ENCODE measurements at regions not wholly inside any gene's neighbourhood (a gene's known extent, or its start where the extent isn't known, plus 50 kb on each side); places are given as distances from the start of the nearest gene placed in this dataset.

GRCh38 chr15:39059917-39060316 is 495.3 kb upstream of the RASGRP1 start:
- no peaks in the 10 kb centered on the region for H3K36me3 ChIP-seq (replicated peaks in 1 of 2; ENCODE audit: control insufficient read depth in 2 of 2, insufficient read depth in 2 of 2, low read length in 2 of 2)
- no CpG with 5 or more reads among the region's 4 CpGs for WGBS, 2 donors (ENCODE audit: extremely low coverage in 2 of 2, insufficient read length in 2 of 2, insufficient replicate concordance in 1 of 2)
- H4K91ac ChIP-seq (ENCODE audit: low read depth, low read length, poor library complexity): no peak overlapping the region
- no peaks in the 10 kb centered on the region for H3K4me1 ChIP-seq (ENCODE audit: control insufficient read depth in 2 of 2, insufficient read depth in 1 of 2, low read depth in 1 of 2, low read length in 2 of 2)
- no peak overlapping the region for H3K14ac ChIP-seq (ENCODE audit: low read length)
- H2BK12ac ChIP-seq (ENCODE audit: low read length): no peak overlapping the region
- no peak overlapping the region for H3K9ac ChIP-seq (ENCODE audit: low read depth, low read length, poor library complexity)
- H2AK5ac ChIP-seq (ENCODE audit: low read depth, low read length): no peak overlapping the region
- no peak overlapping the region for H3K4me2 ChIP-seq (ENCODE audit: insufficient read depth, low read length, poor library complexity, severe bottlenecking)
- no peaks in the 10 kb centered on the region for H3K27me3 ChIP-seq (ENCODE audit: control insufficient read depth in 3 of 3, insufficient read depth in 3 of 3, low read depth in 1 of 3, low read length in 3 of 3)
- H4K8ac ChIP-seq (ENCODE audit: low read depth, low read length): no peak overlapping the region
- DNase-seq (ENCODE audit: low spot score): no peak
- H3K18ac ChIP-seq (ENCODE audit: low read length): no peak overlapping the region
- no peak overlapping the region for H2AFZ ChIP-seq (ENCODE audit: low read length)
- no peaks in the 10 kb centered on the region for H3K79me1 ChIP-seq (ENCODE audit: low read depth, low read length)
- H3K9me3 ChIP-seq (replicated peaks in 1 of 2; ENCODE audit: control insufficient read depth in 2 of 2, insufficient read depth in 1 of 2, low read depth in 1 of 2, low read length in 2 of 2): no peaks in the 10 kb centered on the region
- H3K4me3 ChIP-seq (ENCODE audit: low read length in 2 of 2): no peak overlapping the region
- H3K23ac ChIP-seq (ENCODE audit: low read depth, low read length, poor library complexity): no peak overlapping the region
- H3K27ac ChIP-seq (replicated peaks; ENCODE audit: low read length): no peak overlapping the region
- no peak overlapping the region for H2BK5ac ChIP-seq (ENCODE audit: low read length)
- H3K4ac ChIP-seq (ENCODE audit: low read length): no peak overlapping the region
- H2BK15ac ChIP-seq (ENCODE audit: low read length): no peak overlapping the region
- H2BK120ac ChIP-seq (ENCODE audit: low read depth, low read length): no peak overlapping the region

GRCh38 chr15:39061952-39062464 is 497.4 kb upstream of the RASGRP1 start:
- Histone ChIP-seq H3K14ac (ENCODE audit: low read length) (no peak overlapping the region), H3K79me1 (ENCODE audit: low read depth, low read length) (no peaks in the 10 kb centered on the region), H2AFZ (ENCODE audit: low read length) (no peak overlapping the region), H2BK5ac (ENCODE audit: low read length) (no peak overlapping the region), H3K23ac (ENCODE audit: low read depth, low read length, poor library complexity) (no peak overlapping the region), H4K91ac (ENCODE audit: low read depth, low read length, poor library complexity) (no peak overlapping the region), H2AK5ac (ENCODE audit: low read depth, low read length) (no peak overlapping the region), H2BK120ac (ENCODE audit: low read depth, low read length) (no peak overlapping the region), H2BK15ac (ENCODE audit: low read length) (no peak overlapping the region), H3K9me3 (replicated peaks in 1 of 2; ENCODE audit: control insufficient read depth in 2 of 2, insufficient read depth in 1 of 2, low read depth in 1 of 2, low read length in 2 of 2) (no peaks in the 10 kb centered on the region), H3K27ac (replicated peaks; ENCODE audit: low read length) (no peak overlapping the region), H3K4me2 (ENCODE audit: insufficient read depth, low read length, poor library complexity, severe bottlenecking) (no peak overlapping the region), H3K4me1 (ENCODE audit: control insufficient read depth in 2 of 2, insufficient read depth in 1 of 2, low read depth in 1 of 2, low read length in 2 of 2) (no peaks in the 10 kb centered on the region), H3K18ac (ENCODE audit: low read length) (no peak overlapping the region), H3K36me3 (replicated peaks in 1 of 2; ENCODE audit: control insufficient read depth in 2 of 2, insufficient read depth in 2 of 2, low read length in 2 of 2) (no peaks in the 10 kb centered on the region), H4K8ac (ENCODE audit: low read depth, low read length) (no peak overlapping the region), H3K4ac (ENCODE audit: low read length) (no peak overlapping the region), H2BK12ac (ENCODE audit: low read length) (no peak overlapping the region), H3K27me3 (ENCODE audit: control insufficient read depth in 3 of 3, insufficient read depth in 3 of 3, low read depth in 1 of 3, low read length in 3 of 3) (no peaks in the 10 kb centered on the region), H3K9ac (ENCODE audit: low read depth, low read length, poor library complexity) (no peak overlapping the region), H3K4me3 (ENCODE audit: low read length in 2 of 2) (no peak overlapping the region)
- no CpG with 5 or more reads among the region's 6 CpGs for WGBS, 2 donors (ENCODE audit: extremely low coverage in 2 of 2, insufficient read length in 2 of 2, insufficient replicate concordance in 1 of 2)
- no peak for DNase-seq (ENCODE audit: low spot score)

DNA sequence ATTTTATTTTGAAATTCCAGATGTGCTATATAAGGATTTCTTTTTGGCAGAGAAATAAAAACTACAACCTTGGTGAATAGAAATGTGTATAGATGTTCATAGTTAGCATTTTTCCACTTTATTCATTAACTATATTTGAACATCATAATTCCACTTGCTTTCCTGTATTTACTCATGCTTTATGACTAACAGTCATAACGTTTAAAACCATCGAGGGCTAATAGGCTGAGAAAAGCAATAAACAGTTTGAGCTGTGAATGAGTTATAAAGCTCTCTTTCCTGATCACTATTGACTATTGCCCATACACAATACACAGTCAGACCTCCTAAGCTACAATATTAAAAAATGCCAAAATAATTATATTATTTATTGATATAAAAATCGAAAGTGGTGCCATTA is 502.1 kb upstream of the RASGRP1 start:
- Histone ChIP-seq H2AFZ (ENCODE audit: low read length) (no peak overlapping the region), H4K91ac (ENCODE audit: low read depth, low read length, poor library complexity) (no peak overlapping the region), H3K4me1 (ENCODE audit: control insufficient read depth in 2 of 2, insufficient read depth in 1 of 2, low read depth in 1 of 2, low read length in 2 of 2) (no peaks in the 10 kb centered on the region), H2AK5ac (ENCODE audit: low read depth, low read length) (no peak overlapping the region), H3K36me3 (replicated peaks in 1 of 2; ENCODE audit: control insufficient read depth in 2 of 2, insufficient read depth in 2 of 2, low read length in 2 of 2) (no peaks in the 10 kb centered on the region), H2BK120ac (ENCODE audit: low read depth, low read length) (no peak overlapping the region), H3K23ac (ENCODE audit: low read depth, low read length, poor library complexity) (no peak overlapping the region), H2BK12ac (ENCODE audit: low read length) (no peak overlapping the region), H3K14ac (ENCODE audit: low read length) (no peak overlapping the region), H3K18ac (ENCODE audit: low read length) (no peak overlapping the region), H3K4me2 (ENCODE audit: insufficient read depth, low read length, poor library complexity, severe bottlenecking) (no peak overlapping the region), H3K27ac (replicated peaks; ENCODE audit: low read length) (no peak overlapping the region), H4K8ac (ENCODE audit: low read depth, low read length) (no peak overlapping the region), H3K27me3 (ENCODE audit: control insufficient read depth in 3 of 3, insufficient read depth in 3 of 3, low read depth in 1 of 3, low read length in 3 of 3) (no peaks in the 10 kb centered on the region), H2BK5ac (ENCODE audit: low read length) (no peak overlapping the region), H3K79me1 (ENCODE audit: low read depth, low read length) (no peaks in the 10 kb centered on the region), H3K9ac (ENCODE audit: low read depth, low read length, poor library complexity) (no peak overlapping the region), H3K9me3 (replicated peaks in 1 of 2; ENCODE audit: control insufficient read depth in 2 of 2, insufficient read depth in 1 of 2, low read depth in 1 of 2, low read length in 2 of 2) (no peaks in the 10 kb centered on the region), H3K4ac (ENCODE audit: low read length) (no peak overlapping the region), H2BK15ac (ENCODE audit: low read length) (no peak overlapping the region), H3K4me3 (ENCODE audit: low read length in 2 of 2) (no peak overlapping the region)
- no peak for DNase-seq (ENCODE audit: low spot score)
- WGBS, 2 donors (ENCODE audit: extremely low coverage in 2 of 2, insufficient read length in 2 of 2, insufficient replicate concordance in 1 of 2): no CpG with 5 or more reads among the region's 3 CpGs

GRCh38 chr15:39074341-39074985 is 506.4 kb upstream of the THBS1 start:
- Histone ChIP-seq H3K4me3 (ENCODE audit: low read length in 2 of 2) (no peak overlapping the region), H2BK5ac (ENCODE audit: low read length) (no peak overlapping the region), H3K27me3 (ENCODE audit: control insufficient read depth in 3 of 3, insufficient read depth in 3 of 3, low read depth in 1 of 3, low read length in 3 of 3) (no peaks in the 10 kb centered on the region), H2BK15ac (ENCODE audit: low read length) (no peak overlapping the region), H3K27ac (replicated peaks; ENCODE audit: low read length) (no peak overlapping the region), H3K9me3 (replicated peaks in 1 of 2; ENCODE audit: control insufficient read depth in 2 of 2, insufficient read depth in 1 of 2, low read depth in 1 of 2, low read length in 2 of 2) (no peaks in the 10 kb centered on the region), H3K4me2 (ENCODE audit: insufficient read depth, low read length, poor library complexity, severe bottlenecking) (no peak overlapping the region), H4K91ac (ENCODE audit: low read depth, low read length, poor library complexity) (no peak overlapping the region), H3K36me3 (replicated peaks in 1 of 2; ENCODE audit: control insufficient read depth in 2 of 2, insufficient read depth in 2 of 2, low read length in 2 of 2) (no peaks in the 10 kb centered on the region), H3K18ac (ENCODE audit: low read length) (no peak overlapping the region), H4K8ac (ENCODE audit: low read depth, low read length) (no peak overlapping the region), H2BK120ac (ENCODE audit: low read depth, low read length) (no peak overlapping the region), H3K9ac (ENCODE audit: low read depth, low read length, poor library complexity) (no peak overlapping the region), H3K4ac (ENCODE audit: low read length) (no peak overlapping the region), H3K4me1 (ENCODE audit: control insufficient read depth in 2 of 2, insufficient read depth in 1 of 2, low read depth in 1 of 2, low read length in 2 of 2) (no peaks in the 10 kb centered on the region), H3K14ac (ENCODE audit: low read length) (no peak overlapping the region), H2AFZ (ENCODE audit: low read length) (no peak overlapping the region), H2BK12ac (ENCODE audit: low read length) (no peak overlapping the region), H3K79me1 (ENCODE audit: low read depth, low read length) (no peaks in the 10 kb centered on the region), H3K23ac (ENCODE audit: low read depth, low read length, poor library complexity) (no peak overlapping the region), H2AK5ac (ENCODE audit: low read depth, low read length) (no peak overlapping the region)
- no peak for DNase-seq (ENCODE audit: low spot score)
- no CpG with 5 or more reads among the region's 5 CpGs for WGBS, 2 donors (ENCODE audit: extremely low coverage in 2 of 2, insufficient read length in 2 of 2, insufficient replicate concordance in 1 of 2)

Measured in neuronal stem cell (in vitro differentiated cells).